Esophagus (tissue), 2 donors: ENCODE measurements at regions not wholly inside any gene's neighbourhood (a gene's known extent, or its start where the extent isn't known, plus 50 kb on each side); places are given as distances from the start of the nearest gene placed in this dataset.
"Not testable (repeated sequence)": the region's sequence is repeated elsewhere in the genome, so short reads cannot be mapped to it uniquely, and the experiment has no call there.

ENCODE experiments used
- H3K27ac ChIP-seq, 2 donors: one replicate each; pipeline ENCODE4 v1.5.1; 2013; ENCODE audit warnings: low read depth in 2 of 2, mild to moderate bottlenecking in 2 of 2, inconsistent platforms in 1 of 2, low read length in 1 of 2, moderate library complexity in 1 of 2
- H3K27me3 ChIP-seq, 2 donors: one replicate each; pipeline ENCODE4 v1.6.1; 2013; ENCODE audit warnings: low read length in 2 of 2, control low read depth in 1 of 2, mild to moderate bottlenecking in 1 of 2; ENCODE audit not compliant: insufficient read depth in 2 of 2, control insufficient read depth in 1 of 2
- H3K36me3 ChIP-seq, 2 donors: one replicate each; pipeline ENCODE4 v1.6.1; 2013; ENCODE audit warnings: low read length in 1 of 2; ENCODE audit not compliant: control insufficient read depth in 2 of 2, insufficient read depth in 2 of 2
- H3K4me1 ChIP-seq, 2 donors: one replicate each; pipeline ENCODE4 v1.6.1; 2013; ENCODE audit warnings: low read length in 1 of 2; ENCODE audit not compliant: control insufficient read depth in 2 of 2, insufficient read depth in 2 of 2
- H3K4me3 ChIP-seq, 2 donors: one replicate each; pipeline ENCODE4 v1.5.1; 2013; ENCODE audit warnings: low read length in 2 of 2, mild to moderate bottlenecking in 2 of 2, low read depth in 1 of 2, moderate library complexity in 1 of 2
- H3K9me3 ChIP-seq, 2 donors: one replicate each; pipeline ENCODE4 v1.6.1; 2013; ENCODE audit warnings: mild to moderate bottlenecking in 2 of 2, low read depth in 1 of 2, low read length in 1 of 2, moderate library complexity in 1 of 2; ENCODE audit not compliant: control insufficient read depth in 2 of 2, insufficient read depth in 1 of 2
- WGBS, 2 donors: extraction: QIAGEN DNeasy Blood & Tissue Kit; methylation state at CpG; one replicate each; pipeline ENCODE4 v1.1.7; 2013; 5-methylcytosine and 5-hydroxymethylcytosine counted together
- donor health status: healthy with polysubstance abuse.
- donor health status: Bipolar disorder and iron deficiency.

DNA sequence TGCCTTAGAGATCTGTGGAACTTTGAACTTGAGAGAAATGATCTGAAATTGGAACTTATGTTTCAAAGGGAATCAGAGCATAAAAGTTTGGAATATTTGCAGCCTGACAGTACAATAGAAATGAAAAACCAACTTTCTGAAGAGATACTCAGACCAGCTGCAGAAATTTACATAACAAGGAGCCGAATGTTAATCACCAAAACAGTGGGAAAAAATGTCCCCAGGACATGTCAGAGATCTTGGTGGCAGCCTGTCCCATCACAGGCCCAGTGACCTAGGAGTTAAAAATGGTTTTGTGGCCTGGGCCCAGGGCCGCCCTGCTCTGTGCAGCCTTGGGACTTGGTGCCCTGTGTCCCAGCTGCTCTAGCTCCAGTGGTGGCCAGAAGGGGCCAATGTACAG lies 88.2 kb upstream of the ADORA2B start:
- H3K36me3 ChIP-seq, H3K4me3 ChIP-seq, H3K4me1 ChIP-seq, H3K9me3 ChIP-seq, H3K27me3 ChIP-seq, H3K27ac ChIP-seq: not testable (repeated sequence)
- WGBS, 2 donors = 89% methylated on average over 2 of the region's 2 CpGs

DNA sequence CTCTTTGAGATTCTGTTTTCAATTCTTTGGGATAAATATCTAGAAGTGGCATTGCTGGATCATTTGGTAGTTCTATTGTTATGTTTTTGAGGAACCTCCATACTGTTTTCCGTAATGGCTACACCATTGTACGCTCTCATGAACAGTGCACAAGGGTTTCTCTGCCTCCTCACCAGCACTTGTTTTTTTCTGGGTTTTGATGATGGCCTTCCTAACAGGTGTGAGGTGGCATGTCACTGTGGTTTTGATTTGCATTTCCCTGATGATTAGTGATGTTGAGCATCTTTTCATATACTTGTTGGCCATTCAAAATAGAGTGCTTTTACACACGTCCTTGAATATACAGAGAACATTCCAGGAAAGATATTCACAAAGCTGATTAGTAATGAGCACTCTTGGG lies 86.8 kb upstream of the ADORA2B start:
- not testable (repeated sequence) for H3K9me3 ChIP-seq, H3K4me3 ChIP-seq, H3K27me3 ChIP-seq, H3K27ac ChIP-seq, H3K36me3 ChIP-seq, H3K4me1 ChIP-seq
- 85% methylated on average over 3 of the region's 3 CpGs for WGBS, 2 donors

GRCh38 chr17:15860774-15861173 lies 84.2 kb upstream of the ADORA2B start:
- not testable (repeated sequence) for H3K36me3 ChIP-seq, H3K27ac ChIP-seq, H3K27me3 ChIP-seq, H3K4me3 ChIP-seq, H3K9me3 ChIP-seq, H3K4me1 ChIP-seq
- 86 to 91% methylated on average over 5 of the region's 5 CpGs for WGBS, 2 donors

- H3K36me3 ChIP-seq, H3K4me1 ChIP-seq, H3K4me3 ChIP-seq, H3K27ac ChIP-seq, H3K9me3 ChIP-seq, H3K27me3 ChIP-seq: not testable (repeated sequence)
- 90 to 93% methylated on average over 3 to 4 of the region's 4 CpGs for WGBS, 2 donors
Observed at GRCh38 chr17:15864061-15864460, 80.9 kb upstream of the ADORA2B start.

DNA sequence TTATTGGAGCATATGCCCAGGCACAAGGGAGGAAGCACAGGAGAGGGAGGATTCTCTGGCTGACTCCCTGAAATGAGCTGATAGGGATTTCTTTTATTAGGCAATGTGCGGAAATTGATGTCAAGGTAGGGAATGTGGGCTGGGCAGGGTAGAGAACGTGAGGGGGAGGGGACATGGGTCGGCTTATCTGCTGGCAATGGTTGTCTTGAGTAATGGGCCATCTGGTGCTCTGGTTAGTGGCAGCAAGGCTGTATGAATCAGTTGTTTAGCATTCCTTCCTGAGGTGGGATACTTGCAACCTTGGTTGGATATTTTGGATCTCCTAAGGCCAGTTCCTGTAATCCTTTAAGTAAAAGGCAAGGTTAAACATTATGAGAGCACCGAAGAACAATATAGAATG lies 80.5 kb upstream of the ADORA2B start:
- 71 to 83% methylated on average over 4 of the region's 4 CpGs for WGBS, 2 donors
- not testable (repeated sequence) for H3K4me3 ChIP-seq, H3K9me3 ChIP-seq, H3K36me3 ChIP-seq, H3K4me1 ChIP-seq, H3K27me3 ChIP-seq, H3K27ac ChIP-seq

- WGBS, 2 donors = 97 to 99% methylated on average over 3 of the region's 3 CpGs
- H3K9me3 ChIP-seq, H3K4me3 ChIP-seq, H3K36me3 ChIP-seq, H3K27ac ChIP-seq, H3K4me1 ChIP-seq, H3K27me3 ChIP-seq: not testable (repeated sequence)
Observed at GRCh38 chr17:15866015-15866414, 78.9 kb upstream of the ADORA2B start.

- H3K4me3 ChIP-seq, H3K9me3 ChIP-seq, H3K4me1 ChIP-seq, H3K36me3 ChIP-seq, H3K27ac ChIP-seq, H3K27me3 ChIP-seq: not testable (repeated sequence)
- WGBS, 2 donors = 97 to 100% methylated on average over 10 to 25 of the region's 31 CpGs
Observed at GRCh38 chr17:15867331-15867730, 77.6 kb upstream of the ADORA2B start.

- H3K27me3 ChIP-seq, H3K4me3 ChIP-seq, H3K36me3 ChIP-seq, H3K27ac ChIP-seq, H3K9me3 ChIP-seq, H3K4me1 ChIP-seq: not testable (repeated sequence)
- WGBS, 2 donors = no CpG with 5 or more reads among the region's 2 CpGs
Observed at GRCh38 chr17:15869868-15870267, 75.1 kb upstream of the ADORA2B start.

DNA sequence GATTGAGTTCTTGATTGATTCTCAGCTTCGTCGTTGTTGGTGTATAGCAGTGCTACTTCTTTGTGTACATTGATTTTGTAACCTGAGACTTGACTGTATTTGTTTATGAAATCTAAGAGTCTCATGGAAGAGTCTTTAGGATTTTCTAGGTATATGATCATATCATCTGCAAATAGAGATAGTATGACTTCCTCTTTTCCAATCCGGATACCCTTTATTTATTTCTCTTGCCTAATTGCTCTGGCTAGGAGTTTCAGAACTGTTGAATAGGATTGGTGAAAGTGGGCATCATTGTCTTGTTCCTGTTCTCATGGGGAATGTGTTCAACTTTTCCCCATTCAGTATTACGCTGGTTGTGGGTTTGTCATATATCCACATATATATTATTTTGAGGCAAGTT lies 72.3 kb upstream of the ADORA2B start:
- not testable (repeated sequence) for H3K36me3 ChIP-seq, H3K4me1 ChIP-seq, H3K4me3 ChIP-seq, H3K27ac ChIP-seq, H3K27me3 ChIP-seq, H3K9me3 ChIP-seq
- WGBS, 2 donors = 63 to 80% methylated on average over 4 of the region's 4 CpGs

GRCh38 chr17:15877882-15878500 lies 66.9 kb upstream of the ADORA2B start:
- H3K4me3 ChIP-seq, H3K27me3 ChIP-seq, H3K27ac ChIP-seq, H3K36me3 ChIP-seq, H3K9me3 ChIP-seq, H3K4me1 ChIP-seq: not testable (repeated sequence)
- 60 to 62% methylated on average over 7 of the region's 7 CpGs for WGBS, 2 donors
